ENCODE measurements at regions not wholly inside any gene's neighbourhood (a gene's known extent, or its start where the extent isn't known, plus 50 kb on each side); places are given as distances from the start of the nearest gene placed in this dataset.

- DNase-seq (ENCODE audit: extremely low read depth in 1 of 2, low read depth in 1 of 2), result no peak
Measured at GRCh38 chr1:96234299-96234698, 487.3 kb upstream of the PTBP2 start.

- no peak for DNase-seq (ENCODE audit: extremely low read depth in 1 of 2, low read depth in 1 of 2)
Measured at GRCh38 chr1:96236156-96236739, 485.3 kb upstream of the PTBP2 start.

GRCh38 chr1:96238426-96238825, 483.2 kb upstream of the PTBP2 start:
- no peak for DNase-seq (ENCODE audit: extremely low read depth in 1 of 2, low read depth in 1 of 2)

- no peak for DNase-seq (ENCODE audit: extremely low read depth in 1 of 2, low read depth in 1 of 2)
Measured at GRCh38 chr1:96240438-96240837, 481.1 kb upstream of the PTBP2 start.

GRCh38 chr1:96253246-96254035, 468.1 kb upstream of the PTBP2 start:
- no peak for DNase-seq (ENCODE audit: extremely low read depth in 1 of 2, low read depth in 1 of 2)

GRCh38 chr1:96256130-96256790, 465.3 kb upstream of the PTBP2 start:
- no peak for DNase-seq (ENCODE audit: extremely low read depth in 1 of 2, low read depth in 1 of 2)

GRCh38 chr1:96259399-96259798, 462.2 kb upstream of the PTBP2 start:
- no peak for DNase-seq (ENCODE audit: extremely low read depth in 1 of 2, low read depth in 1 of 2)

GRCh38 chr1:96281491-96281890, 440.1 kb upstream of the PTBP2 start:
- no peak for DNase-seq (ENCODE audit: extremely low read depth in 1 of 2, low read depth in 1 of 2)

GRCh38 chr1:96290033-96290432, 431.6 kb upstream of the PTBP2 start:
- DNase-seq (ENCODE audit: extremely low read depth in 1 of 2, low read depth in 1 of 2), result no peak

- DNase-seq (ENCODE audit: extremely low read depth in 1 of 2, low read depth in 1 of 2), result no peak
Measured at GRCh38 chr1:96290801-96291200, 430.8 kb upstream of the PTBP2 start.

- DNase-seq (ENCODE audit: extremely low read depth in 1 of 2, low read depth in 1 of 2), result no peak
Measured at GRCh38 chr1:96291468-96291867, 430.1 kb upstream of the PTBP2 start.

GRCh38 chr1:96292141-96292540, 429.4 kb upstream of the PTBP2 start:
- no peak for DNase-seq (ENCODE audit: extremely low read depth in 1 of 2, low read depth in 1 of 2)

- DNase-seq (ENCODE audit: extremely low read depth in 1 of 2, low read depth in 1 of 2), result no peak
Measured at GRCh38 chr1:96296991-96297390, 424.6 kb upstream of the PTBP2 start.

GRCh38 chr1:96306809-96307560, 414.6 kb upstream of the PTBP2 start:
- no peak for DNase-seq (ENCODE audit: extremely low read depth in 1 of 2, low read depth in 1 of 2)

GRCh38 chr1:96308314-96308713, 413.3 kb upstream of the PTBP2 start:
- no peak for DNase-seq (ENCODE audit: extremely low read depth in 1 of 2, low read depth in 1 of 2)

- DNase-seq (ENCODE audit: extremely low read depth in 1 of 2, low read depth in 1 of 2), result no peak
Measured at GRCh38 chr1:96309783-96310182, 411.8 kb upstream of the PTBP2 start.

- DNase-seq (ENCODE audit: extremely low read depth in 1 of 2, low read depth in 1 of 2), result no peak
Measured at GRCh38 chr1:96313216-96313615, 408.4 kb upstream of the PTBP2 start.

GRCh38 chr1:96329121-96329520, 392.5 kb upstream of the PTBP2 start:
- no peak for DNase-seq (ENCODE audit: extremely low read depth in 1 of 2, low read depth in 1 of 2)

- DNase-seq (ENCODE audit: extremely low read depth in 1 of 2, low read depth in 1 of 2), result no peak
Measured at GRCh38 chr1:96331596-96331995, 390.0 kb upstream of the PTBP2 start.

- DNase-seq (ENCODE audit: extremely low read depth in 1 of 2, low read depth in 1 of 2), result no peak
Measured at GRCh38 chr1:96333522-96334235, 387.9 kb upstream of the PTBP2 start.

- no peak for DNase-seq (ENCODE audit: extremely low read depth in 1 of 2, low read depth in 1 of 2)
Measured at GRCh38 chr1:96334236-96334557, 387.4 kb upstream of the PTBP2 start.
